ENCODE measurements at regions not wholly inside any gene's neighbourhood (a gene's known extent, or its start where the extent isn't known, plus 50 kb on each side); places are given as distances from the start of the nearest gene placed in this dataset.

GRCh38 chr5:73374520-73375190, 73.9 kb downstream of the FOXD1 start:
- no peak for DNase-seq (ENCODE audit: extremely low spot score, unreplicated experiment)
- peaks cover 35% of the 10 kb centered on the region for H3K27me3 Mint-ChIP-seq
- H3K27ac Mint-ChIP-seq = no peak overlapping the region
- no peaks in the 10 kb centered on the region for H3K9me3 Mint-ChIP-seq
- H3K4me3 Mint-ChIP-seq = no peak overlapping the region
- H3K4me1 Mint-ChIP-seq (ENCODE audit: unreplicated experiment) = peaks cover 29% of the 10 kb centered on the region
- TF ChIP-seq CTCF (conservative IDR thresholded peaks at IDR 0.05) = no peak
- no peaks in the 10 kb centered on the region for H3K36me3 Mint-ChIP-seq

- Mint-ChIP-seq H3K4me3 (no peak overlapping the region), H3K27me3 (peaks cover 32% of the 10 kb centered on the region), H3K27ac (no peak overlapping the region), H3K9me3 (no peaks in the 10 kb centered on the region), H3K36me3 (no peaks in the 10 kb centered on the region), H3K4me1 (ENCODE audit: unreplicated experiment) (peaks cover 29% of the 10 kb centered on the region)
- no peak for TF ChIP-seq CTCF (conservative IDR thresholded peaks at IDR 0.05)
- DNase-seq (ENCODE audit: extremely low spot score, unreplicated experiment) = no peak
Observed at GRCh38 chr5:73373814-73374510, 74.6 kb downstream of the FOXD1 start.

- Mint-ChIP-seq H3K4me1 (ENCODE audit: unreplicated experiment) (peaks cover 8% of the 10 kb centered on the region), H3K4me3 (no peak overlapping the region), H3K36me3 (no peaks in the 10 kb centered on the region), H3K27me3 (peaks cover 14% of the 10 kb centered on the region), H3K9me3 (no peaks in the 10 kb centered on the region), H3K27ac (no peak overlapping the region)
- no peak for TF ChIP-seq CTCF (conservative IDR thresholded peaks at IDR 0.05)
- DNase-seq (ENCODE audit: extremely low spot score, unreplicated experiment) = no peak
Observed at GRCh38 chr5:73370640-73371583, 77.7 kb downstream of the FOXD1 start.

GRCh38 chr5:73370095-73370494, 78.5 kb downstream of the FOXD1 start:
- no peaks in the 10 kb centered on the region for H3K36me3 Mint-ChIP-seq
- peaks cover 12% of the 10 kb centered on the region for H3K27me3 Mint-ChIP-seq
- no peaks in the 10 kb centered on the region for H3K9me3 Mint-ChIP-seq
- TF ChIP-seq CTCF (conservative IDR thresholded peaks at IDR 0.05) = no peak
- no peak overlapping the region for H3K27ac Mint-ChIP-seq
- DNase-seq (ENCODE audit: extremely low spot score, unreplicated experiment) = no peak
- H3K4me3 Mint-ChIP-seq = no peak overlapping the region
- peaks cover 8% of the 10 kb centered on the region for H3K4me1 Mint-ChIP-seq (ENCODE audit: unreplicated experiment)

- Mint-ChIP-seq H3K4me1 (ENCODE audit: unreplicated experiment) (peaks cover 8% of the 10 kb centered on the region), H3K4me3 (no peak overlapping the region), H3K27me3 (peaks cover 15% of the 10 kb centered on the region), H3K9me3 (no peaks in the 10 kb centered on the region), H3K36me3 (no peaks in the 10 kb centered on the region), H3K27ac (no peak overlapping the region)
- TF ChIP-seq CTCF (conservative IDR thresholded peaks at IDR 0.05) = no peak
- DNase-seq (ENCODE audit: extremely low spot score, unreplicated experiment) = no peak
Observed at GRCh38 chr5:73369278-73369677, 79.3 kb downstream of the FOXD1 start.
